ENCODE measurements at regions not wholly inside any gene's neighbourhood (a gene's known extent, or its start where the extent isn't known, plus 50 kb on each side); places are given as distances from the start of the nearest gene placed in this dataset.

GRCh38 chr1:60908159-60908558, 174.2 kb upstream of the NFIA start:
- Histone ChIP-seq H3K27me3 (no peaks in the 10 kb centered on the region), H3K36me3 (no peaks in the 10 kb centered on the region), H3K27ac (no peak overlapping the region), H3K4me1 (peaks cover 0 to 5% of the 10 kb centered on the region in 2 donors), H3K9me3 (no peaks in the 10 kb centered on the region), H3K4me3 (no peak overlapping the region)
- DNase-seq, result no peak
- TF ChIP-seq, protein P1, sequence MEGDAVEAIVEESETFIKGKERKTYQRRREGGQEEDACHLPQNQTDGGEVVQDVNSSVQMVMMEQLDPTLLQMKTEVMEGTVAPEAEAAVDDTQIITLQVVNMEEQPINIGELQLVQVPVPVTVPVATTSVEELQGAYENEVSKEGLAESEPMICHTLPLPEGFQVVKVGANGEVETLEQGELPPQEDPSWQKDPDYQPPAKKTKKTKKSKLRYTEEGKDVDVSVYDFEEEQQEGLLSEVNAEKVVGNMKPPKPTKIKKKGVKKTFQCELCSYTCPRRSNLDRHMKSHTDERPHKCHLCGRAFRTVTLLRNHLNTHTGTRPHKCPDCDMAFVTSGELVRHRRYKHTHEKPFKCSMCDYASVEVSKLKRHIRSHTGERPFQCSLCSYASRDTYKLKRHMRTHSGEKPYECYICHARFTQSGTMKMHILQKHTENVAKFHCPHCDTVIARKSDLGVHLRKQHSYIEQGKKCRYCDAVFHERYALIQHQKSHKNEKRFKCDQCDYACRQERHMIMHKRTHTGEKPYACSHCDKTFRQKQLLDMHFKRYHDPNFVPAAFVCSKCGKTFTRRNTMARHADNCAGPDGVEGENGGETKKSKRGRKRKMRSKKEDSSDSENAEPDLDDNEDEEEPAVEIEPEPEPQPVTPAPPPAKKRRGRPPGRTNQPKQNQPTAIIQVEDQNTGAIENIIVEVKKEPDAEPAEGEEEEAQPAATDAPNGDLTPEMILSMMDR (IDR thresholded peaks at IDR 0.05), result no peak
- no peak for TF ChIP-seq POLR2A (IDR thresholded peaks at IDR 0.05)
- intact Hi-C loops (cut with DNase I; ENCODE audit: low total_unique reads), result no loop called here

- peaks cover 0 to 5% of the 10 kb centered on the region in 2 donors for H3K4me1 ChIP-seq
- no peak overlapping the region for H3K27ac ChIP-seq
- no peaks in the 10 kb centered on the region for H3K36me3 ChIP-seq
- intact Hi-C loops (cut with DNase I; ENCODE audit: low total_unique reads), result no loop called here
- H3K27me3 ChIP-seq, result no peaks in the 10 kb centered on the region
- TF ChIP-seq POLR2A (IDR thresholded peaks at IDR 0.05), result no peak
- TF ChIP-seq, protein P1 (IDR thresholded peaks at IDR 0.05), result no peak
- H3K4me3 ChIP-seq, result no peak overlapping the region
- H3K9me3 ChIP-seq, result no peaks in the 10 kb centered on the region
- no peak for DNase-seq
Measured at GRCh38 chr1:60906526-60906925, 175.8 kb upstream of the NFIA start.

DNA sequence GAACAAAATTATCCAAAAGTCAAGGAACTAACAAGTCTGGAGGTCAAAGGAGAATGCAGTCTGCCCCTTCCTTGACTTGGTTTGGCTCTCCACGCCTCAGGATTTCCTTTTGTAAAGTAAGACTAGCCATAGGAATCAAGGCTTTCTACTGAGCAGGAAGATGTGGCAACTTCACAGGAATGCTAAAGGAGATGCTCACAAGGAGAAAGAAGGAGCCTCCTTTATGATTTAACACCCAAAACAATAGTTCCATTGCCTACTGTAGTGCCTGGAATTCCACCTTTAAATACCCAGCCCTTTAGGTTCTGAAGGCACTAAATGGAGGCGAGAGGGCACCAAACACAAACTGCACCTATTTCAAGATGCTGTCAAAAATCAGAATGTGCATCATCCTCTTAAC, 176.3 kb upstream of the NFIA start:
- intact Hi-C loops (cut with DNase I; ENCODE audit: low total_unique reads), result no loop called here
- H3K27ac ChIP-seq, result no peak overlapping the region
- TF ChIP-seq POLR2A (IDR thresholded peaks at IDR 0.05), result no peak
- TF ChIP-seq, protein P1 (IDR thresholded peaks at IDR 0.05), result no peak
- H3K27me3 ChIP-seq, result no peaks in the 10 kb centered on the region
- no peak overlapping the region for H3K4me3 ChIP-seq
- no peaks in the 10 kb centered on the region for H3K36me3 ChIP-seq
- no peak for DNase-seq
- peaks cover 0 to 5% of the 10 kb centered on the region in 2 donors for H3K4me1 ChIP-seq
- H3K9me3 ChIP-seq, result no peaks in the 10 kb centered on the region

GRCh38 chr1:60904099-60904851, 178.1 kb upstream of the NFIA start:
- peaks cover 0 to 5% of the 10 kb centered on the region in 2 donors for H3K4me1 ChIP-seq
- H3K36me3 ChIP-seq, result no peaks in the 10 kb centered on the region
- H3K9me3 ChIP-seq, result no peaks in the 10 kb centered on the region
- H3K4me3 ChIP-seq, result no peak overlapping the region
- intact Hi-C loops (cut with DNase I; ENCODE audit: low total_unique reads), result no loop called here
- DNase-seq, result no peak
- H3K27me3 ChIP-seq, result no peaks in the 10 kb centered on the region
- TF ChIP-seq POLR2A (IDR thresholded peaks at IDR 0.05), result no peak
- TF ChIP-seq, protein P1 (IDR thresholded peaks at IDR 0.05), result no peak
- no peak overlapping the region for H3K27ac ChIP-seq

DNA sequence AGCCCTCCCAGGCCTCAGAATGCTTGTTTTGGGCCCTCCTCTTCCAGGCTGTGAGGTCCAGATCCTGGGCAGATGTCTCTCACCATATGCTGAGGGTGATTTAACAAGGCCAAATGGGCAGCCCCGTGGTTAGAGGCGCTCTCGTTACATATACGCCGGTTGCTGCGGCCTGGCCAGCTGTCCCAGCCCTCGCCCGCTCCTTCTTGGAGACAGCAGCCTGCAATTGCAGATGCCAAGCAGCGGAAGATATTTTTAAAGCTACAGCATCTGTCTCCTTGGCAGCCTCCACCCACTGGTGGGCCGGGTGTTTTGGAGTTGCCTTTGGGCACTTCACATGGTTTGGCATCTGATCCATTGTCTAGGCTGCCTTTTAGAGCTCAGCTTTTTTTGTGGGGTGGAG, 178.8 kb upstream of the NFIA start:
- no peak for TF ChIP-seq POLR2A (IDR thresholded peaks at IDR 0.05)
- H3K27ac ChIP-seq, result no peak overlapping the region
- H3K4me1 ChIP-seq, result peaks cover 0 to 5% of the 10 kb centered on the region in 2 donors
- DNase-seq, result peak in 1 of 2 donors; percentile 17
- no peak overlapping the region for H3K4me3 ChIP-seq
- no peaks in the 10 kb centered on the region for H3K36me3 ChIP-seq
- no peaks in the 10 kb centered on the region for H3K27me3 ChIP-seq
- intact Hi-C loops (cut with DNase I; ENCODE audit: low total_unique reads), result no loop called here
- no peaks in the 10 kb centered on the region for H3K9me3 ChIP-seq
